ENCODE measurements at regions not wholly inside any gene's neighbourhood (a gene's known extent, or its start where the extent isn't known, plus 50 kb on each side); places are given as distances from the start of the nearest gene placed in this dataset.

GRCh38 chr4:77372375-77372774, 215.4 kb downstream of the CCNG2 start:
- Histone ChIP-seq H3K36me3 (no peaks in the 10 kb centered on the region), H3K9me3 (no peaks in the 10 kb centered on the region), H3K27ac (no peak overlapping the region), H3K4me3 (no peak overlapping the region), H3K4me1 (no peaks in the 10 kb centered on the region), H3K27me3 (no peaks in the 10 kb centered on the region)
- intact Hi-C loops (cut with DNase I; ENCODE audit: low total_unique reads), result no loop called here
- DNase-seq, result no peak
- no peak for TF ChIP-seq CTCF (IDR thresholded peaks at IDR 0.05)

GRCh38 chr4:77375866-77376607, 219.0 kb downstream of the CCNG2 start:
- no peak for TF ChIP-seq CTCF (IDR thresholded peaks at IDR 0.05)
- DNase-seq, result no peak
- intact Hi-C loops (cut with DNase I; ENCODE audit: low total_unique reads), result no loop called here
- Histone ChIP-seq H3K9me3 (no peaks in the 10 kb centered on the region), H3K4me1 (no peaks in the 10 kb centered on the region), H3K4me3 (no peak overlapping the region), H3K27ac (no peak overlapping the region), H3K27me3 (no peaks in the 10 kb centered on the region), H3K36me3 (no peaks in the 10 kb centered on the region)

- DNase-seq, result no peak
These were observed 219.9 kb downstream of the CCNG2 start for GRCh38 chr4:77376788-77377460.

GRCh38 chr4:77384094-77384493, 221.5 kb upstream of the CXCL13 start:
- Histone ChIP-seq H3K27me3 (no peaks in the 10 kb centered on the region), H3K27ac (no peak overlapping the region), H3K4me3 (no peak overlapping the region), H3K36me3 (no peaks in the 10 kb centered on the region), H3K4me1 (no peaks in the 10 kb centered on the region), H3K9me3 (no peaks in the 10 kb centered on the region)
- no peak for DNase-seq
- no peak for TF ChIP-seq CTCF (IDR thresholded peaks at IDR 0.05)
- intact Hi-C loops (cut with DNase I; ENCODE audit: low total_unique reads), result loop anchor here (5.0 kb wide), 1 partner anchor 238 kb away; no protein-coding TSS in a partner anchor

More at GRCh38 chr4:77376788-77377460, 219.9 kb downstream of the CCNG2 start:
- H3K27me3 ChIP-seq, result no peaks in the 10 kb centered on the region
- no peaks in the 10 kb centered on the region for H3K9me3 ChIP-seq
- H3K27ac ChIP-seq, result no peak overlapping the region
- no peak for TF ChIP-seq CTCF (IDR thresholded peaks at IDR 0.05)
- H3K36me3 ChIP-seq, result no peaks in the 10 kb centered on the region
- no peak overlapping the region for H3K4me3 ChIP-seq
- H3K4me1 ChIP-seq, result no peaks in the 10 kb centered on the region
- intact Hi-C loops (cut with DNase I; ENCODE audit: low total_unique reads), result no loop called here

- Histone ChIP-seq H3K27ac (no peak overlapping the region), H3K4me3 (no peak overlapping the region), H3K9me3 (no peaks in the 10 kb centered on the region), H3K36me3 (no peaks in the 10 kb centered on the region), H3K27me3 (no peaks in the 10 kb centered on the region), H3K4me1 (no peaks in the 10 kb centered on the region)
- intact Hi-C loops (cut with DNase I; ENCODE audit: low total_unique reads), result loop anchor here (5.0 kb wide), 1 partner anchor 217 kb away; no protein-coding TSS in a partner anchor
- peak; percentile 80 to 82 for TF ChIP-seq CTCF (IDR thresholded peaks at IDR 0.05)
- DNase-seq, result peak; percentile 48 to 75
These were observed 220.3 kb upstream of the CXCL13 start for GRCh38 chr4:77385124-77385969.

Data from tibial artery (tissue), 4 donors.